Spleen (tissue), 11 donors: ENCODE measurements at regions not wholly inside any gene's neighbourhood (a gene's known extent, or its start where the extent isn't known, plus 50 kb on each side); places are given as distances from the start of the nearest gene placed in this dataset.
"Not testable (repeated sequence)": the region's sequence is repeated elsewhere in the genome, so short reads cannot be mapped to it uniquely, and the experiment has no call there.

Experiments used
- DNase-seq: peaks from one replicate; pipeline ENCODE4 v3.0.0-alpha.2; 2020
- H3K27ac ChIP-seq, 8 donors: fragments of 200-600 bp; sonication (generic) in 7 of 8; 1 replicate in 4 of 8; 2 replicates in 4 of 8; pipeline versions ENCODE4 v1.5.0 to v1.8.0; 2016 to 2021; ENCODE audit warnings: inconsistent platforms in 4 of 8, mild to moderate bottlenecking in 4 of 8, moderate library complexity in 1 of 8
- H3K27me3 ChIP-seq, 7 donors: fragments of 200-600 bp; sonication (generic) in 6 of 7; replicated peaks in 1 of 7; 1 replicate in 4 of 7; 2 replicates in 3 of 7; pipeline versions ENCODE4 v1.5.0 to v1.8.0; 2016 to 2021; ENCODE audit warnings: inconsistent platforms in 3 of 7, mild to moderate bottlenecking in 1 of 7
- H3K36me3 ChIP-seq, 6 donors: fragments of 200-600 bp; sonication (generic) in 5 of 6; 1 replicate in 4 of 6; 2 replicates in 2 of 6; pipeline versions ENCODE4 v1.5.0 to v1.8.0; 2016 to 2021; ENCODE audit warnings: inconsistent platforms in 2 of 6
- H3K4me1 ChIP-seq, 6 donors: fragments of 200-600 bp; sonication (generic) in 5 of 6; 1 replicate in 3 of 6; 2 replicates in 3 of 6; pipeline versions ENCODE4 v1.5.0 to v1.8.0; 2016 to 2021; ENCODE audit warnings: inconsistent platforms in 3 of 6
- H3K4me3 ChIP-seq, 8 donors: fragments of 200-600 bp; sonication (generic) in 7 of 8; 1 replicate in 4 of 8; 2 replicates in 4 of 8; pipeline versions ENCODE4 v1.5.0 to v1.8.0; 2016 to 2021; ENCODE audit warnings: inconsistent platforms in 4 of 8, mild to moderate bottlenecking in 4 of 8, moderate library complexity in 2 of 8
- H3K9me3 ChIP-seq, 8 donors: fragments of 200-600 bp; sonication (generic) in 7 of 8; 1 replicate in 4 of 8; 2 replicates in 4 of 8; pipeline versions ENCODE4 v1.5.0 to v1.8.0; 2016 to 2021; ENCODE audit warnings: inconsistent platforms in 4 of 8
- WGBS, 5 donors: extraction: QIAGEN DNeasy Blood & Tissue Kit in 3 of 5; methylation state at CpG; one replicate each; pipeline versions ENCODE4 v1.1.5 to v1.1.7; 2013 to 2018; 5-methylcytosine and 5-hydroxymethylcytosine counted together
- intact Hi-C: fragments of 100-400 bp; cut with DNase I; formaldehyde crosslinking; loops from one replicate; pipeline ENCODE4 v1.15.0; 2023; ENCODE audit warnings: low total_unique reads
- donor health status: healthy with polysubstance abuse.
- donor health status: DM: no; HTN: no; CAD: no; lungs with moderate emphysema.
- donor health status: DM: no; HTN: no; CAD: no.
- donor health status: Bipolar disorder and iron deficiency.
- donor health status: healthy.
- donor health status: DM: no; HTN: no; CAD: no.
- donor health status: DM: yes; HTN: yes; CAD: no.

- H3K4me3 ChIP-seq, DNase-seq, H3K27me3 ChIP-seq, H3K4me1 ChIP-seq, H3K9me3 ChIP-seq, H3K27ac ChIP-seq, intact Hi-C loops, H3K36me3 ChIP-seq: not testable (repeated sequence)
- WGBS, 5 donors, result no CpG with 5 or more reads among the region's 6 CpGs
Measured at GRCh38 chr1:120257064-120257777, 80.9 kb upstream of the SEC22B start.

- intact Hi-C loops, H3K9me3 ChIP-seq, H3K36me3 ChIP-seq, H3K27me3 ChIP-seq, H3K4me3 ChIP-seq, DNase-seq, H3K27ac ChIP-seq, H3K4me1 ChIP-seq: not testable (repeated sequence)
- no CpG with 5 or more reads among the region's 2 CpGs for WGBS, 5 donors
Measured at GRCh38 chr1:120250756-120251155, 74.4 kb upstream of the SEC22B start.

- H3K4me3 ChIP-seq, H3K9me3 ChIP-seq, intact Hi-C loops, DNase-seq, H3K27me3 ChIP-seq, H3K27ac ChIP-seq, H3K4me1 ChIP-seq, H3K36me3 ChIP-seq: not testable (repeated sequence)
- WGBS, 5 donors, result no CpG with 5 or more reads among the region's 7 CpGs
Measured at GRCh38 chr1:120248726-120249427, 72.6 kb upstream of the SEC22B start.

GRCh38 chr1:120248203-120248602 is 71.9 kb upstream of the SEC22B start:
- H3K4me1 ChIP-seq, DNase-seq, H3K4me3 ChIP-seq, intact Hi-C loops, H3K9me3 ChIP-seq, H3K27me3 ChIP-seq, H3K27ac ChIP-seq, H3K36me3 ChIP-seq: not testable (repeated sequence)
- WGBS, 5 donors, result no CpG with 5 or more reads among the region's 2 CpGs

- intact Hi-C loops, H3K4me1 ChIP-seq, H3K9me3 ChIP-seq, H3K27me3 ChIP-seq, H3K27ac ChIP-seq, H3K36me3 ChIP-seq, DNase-seq, H3K4me3 ChIP-seq: not testable (repeated sequence)
- WGBS, 5 donors, result 67% methylated on average over 1 of the region's 6 CpGs; no CpG with 5 or more reads in 4 of the 5 donors
Measured at GRCh38 chr1:120243867-120244266, 67.5 kb upstream of the SEC22B start.

GRCh38 chr1:120242582-120242981 is 66.3 kb upstream of the SEC22B start:
- intact Hi-C loops, DNase-seq, H3K27ac ChIP-seq, H3K27me3 ChIP-seq, H3K4me3 ChIP-seq, H3K36me3 ChIP-seq, H3K4me1 ChIP-seq, H3K9me3 ChIP-seq: not testable (repeated sequence)
- no CpG with 5 or more reads among the region's 8 CpGs for WGBS, 5 donors

GRCh38 chr1:120241868-120242267 is 65.5 kb upstream of the SEC22B start:
- H3K9me3 ChIP-seq, H3K36me3 ChIP-seq, intact Hi-C loops, H3K4me3 ChIP-seq, H3K27ac ChIP-seq, DNase-seq, H3K27me3 ChIP-seq, H3K4me1 ChIP-seq: not testable (repeated sequence)
- no CpG with 5 or more reads among the region's 5 CpGs for WGBS, 5 donors

- H3K27me3 ChIP-seq, H3K36me3 ChIP-seq, H3K27ac ChIP-seq, H3K4me1 ChIP-seq, DNase-seq, H3K9me3 ChIP-seq, H3K4me3 ChIP-seq, intact Hi-C loops: not testable (repeated sequence)
- no CpG with 5 or more reads among the region's 1 CpG for WGBS, 5 donors
Measured at GRCh38 chr1:120240181-120240580, 63.9 kb upstream of the SEC22B start.

GRCh38 chr1:120239351-120239750 is 63.0 kb upstream of the SEC22B start:
- not testable (repeated sequence) for DNase-seq

GRCh38 chr1:120238867-120239266 is 62.5 kb upstream of the SEC22B start:
- H3K4me1 ChIP-seq, DNase-seq, H3K27ac ChIP-seq, intact Hi-C loops, H3K36me3 ChIP-seq, H3K9me3 ChIP-seq, H3K4me3 ChIP-seq, H3K27me3 ChIP-seq: not testable (repeated sequence)
- 83% methylated on average over 1 of the region's 2 CpGs; no CpG with 5 or more reads in 4 of the 5 donors for WGBS, 5 donors

More at GRCh38 chr1:120239351-120239750, 63.0 kb upstream of the SEC22B start:
- H3K4me1 ChIP-seq, H3K27ac ChIP-seq, H3K36me3 ChIP-seq, intact Hi-C loops, H3K27me3 ChIP-seq, H3K9me3 ChIP-seq, H3K4me3 ChIP-seq: not testable (repeated sequence)

- no CpG with 5 or more reads among the region's 2 CpGs for WGBS, 5 donors
- intact Hi-C loops, DNase-seq: not testable (repeated sequence)
Measured at GRCh38 chr1:120233661-120234018, 57.3 kb upstream of the SEC22B start.

More at GRCh38 chr1:120233661-120234018, 57.3 kb upstream of the SEC22B start:
- not testable (repeated sequence) for H3K4me1 ChIP-seq, H3K4me3 ChIP-seq, H3K36me3 ChIP-seq, H3K9me3 ChIP-seq, H3K27me3 ChIP-seq, H3K27ac ChIP-seq
